ENCODE measurements at regions not wholly inside any gene's neighbourhood (a gene's known extent, or its start where the extent isn't known, plus 50 kb on each side); places are given as distances from the start of the nearest gene placed in this dataset.
"Not testable (repeated sequence)": the region's sequence is repeated elsewhere in the genome, so short reads cannot be mapped to it uniquely, and the experiment has no call there.

DNA sequence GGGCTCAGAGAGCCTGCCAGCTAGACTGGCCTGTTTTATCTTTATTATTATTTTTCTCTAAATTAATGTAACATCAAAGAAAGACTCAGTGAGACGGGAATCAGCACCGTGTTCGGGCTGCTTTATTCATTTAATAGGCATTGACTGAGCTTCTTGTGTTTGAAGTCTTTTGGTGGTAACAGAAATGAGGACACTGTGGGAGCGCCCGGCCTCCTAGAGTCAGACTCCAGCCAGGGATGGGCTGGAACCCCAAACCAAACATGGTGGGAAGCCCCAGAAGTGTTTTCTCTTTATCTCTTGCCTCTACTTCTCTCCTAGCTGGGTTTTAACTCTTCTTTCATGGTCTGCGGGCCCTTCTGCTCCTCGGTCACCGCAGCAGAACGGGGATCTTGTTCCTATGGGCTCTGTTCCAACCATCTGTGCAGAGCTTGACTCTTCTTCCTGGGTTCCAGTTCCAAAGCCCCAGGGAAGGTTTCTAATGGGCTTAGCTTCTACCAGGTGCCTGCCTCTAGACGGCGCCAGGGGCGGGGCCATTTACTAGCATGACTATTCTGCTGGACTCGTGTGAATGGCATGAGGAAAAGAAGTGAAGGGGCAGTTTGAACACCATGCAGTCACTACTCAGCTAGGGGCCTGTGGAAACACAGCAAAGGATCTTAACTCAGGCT is 123.8 kb downstream of the FGF18 start:
- DNase-seq = no peak

DNA sequence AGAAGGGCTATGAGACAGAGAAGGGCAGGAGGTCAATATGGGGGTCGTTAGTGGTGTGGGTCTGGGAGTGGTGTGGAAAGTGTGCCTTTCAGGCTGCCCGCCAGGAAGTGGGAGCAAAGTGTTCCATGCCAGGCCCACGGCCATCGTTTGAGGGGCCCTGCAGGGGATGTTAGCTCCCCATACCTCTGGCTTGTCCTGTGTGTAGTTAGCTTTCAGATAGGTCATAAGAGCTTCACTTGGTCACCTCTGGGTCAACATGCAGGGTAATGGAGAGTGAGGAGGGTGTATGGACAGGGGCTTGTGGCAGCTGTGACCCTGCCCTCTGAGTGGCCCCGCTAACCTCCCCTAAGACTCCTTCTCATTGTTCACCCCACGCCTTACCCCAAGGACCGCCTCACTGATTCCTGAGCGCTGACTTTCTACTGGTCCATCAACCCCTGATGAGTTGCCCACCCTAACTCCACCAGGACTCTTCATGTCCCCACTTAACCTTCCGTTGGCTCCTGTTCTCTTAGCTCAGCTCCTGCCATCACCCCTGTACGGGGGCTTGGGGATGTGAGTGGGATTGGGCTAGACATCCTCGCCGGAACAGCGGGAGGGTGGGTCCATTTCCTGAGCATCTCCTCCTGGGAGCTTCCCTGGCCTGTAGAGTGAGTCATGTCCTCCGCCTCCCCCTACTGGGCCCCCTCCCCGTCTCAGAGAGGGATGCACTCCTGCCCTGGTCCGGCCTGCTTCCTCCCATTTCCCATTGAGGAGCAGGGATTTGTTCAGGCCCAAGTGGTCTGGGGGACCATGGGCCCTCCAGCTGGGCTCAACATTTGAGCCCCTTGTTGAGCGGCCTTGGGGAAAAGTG is 125.7 kb downstream of the FGF18 start:
- no peak for DNase-seq

DNA sequence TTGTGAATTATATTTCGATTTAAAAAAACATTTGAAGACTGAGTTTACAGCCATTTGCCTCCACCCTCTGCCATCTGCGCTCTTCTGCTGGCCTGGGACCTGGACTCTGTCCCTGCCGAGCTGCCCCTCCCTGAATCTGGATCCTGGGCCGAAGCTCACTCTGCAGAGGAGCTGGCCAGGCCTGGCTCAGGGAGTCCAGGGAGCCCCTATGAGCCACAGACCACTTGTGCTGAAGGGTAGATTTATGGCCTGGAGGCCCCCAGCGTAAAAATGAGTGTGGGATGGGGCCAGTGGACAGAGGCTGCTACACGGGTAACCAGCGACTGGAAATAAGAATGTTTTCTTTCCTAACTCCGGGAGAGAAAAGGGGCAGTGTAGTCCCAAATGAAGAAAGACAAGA is 129.8 kb downstream of the FGF18 start:
- DNase-seq = no peak

DNA sequence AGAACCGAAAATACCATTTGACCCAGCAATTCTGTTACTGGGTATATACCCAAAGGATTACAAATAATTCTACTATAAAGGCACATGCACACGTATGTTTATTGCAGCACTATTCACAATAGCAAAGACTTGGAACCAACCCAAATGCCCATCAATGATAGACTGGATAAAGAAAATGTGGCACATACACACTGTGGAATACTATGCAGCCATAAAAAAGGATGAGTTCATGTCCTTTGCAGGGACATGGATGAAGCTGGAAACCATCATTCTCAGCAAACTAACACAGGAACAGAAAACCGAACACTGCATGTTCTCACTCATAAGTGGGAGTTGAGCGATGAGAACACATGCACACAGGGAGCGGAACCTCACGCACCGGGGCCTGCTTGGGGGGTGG is 134.4 kb downstream of the FGF18 start:
- DNase-seq = not testable (repeated sequence)

DNA sequence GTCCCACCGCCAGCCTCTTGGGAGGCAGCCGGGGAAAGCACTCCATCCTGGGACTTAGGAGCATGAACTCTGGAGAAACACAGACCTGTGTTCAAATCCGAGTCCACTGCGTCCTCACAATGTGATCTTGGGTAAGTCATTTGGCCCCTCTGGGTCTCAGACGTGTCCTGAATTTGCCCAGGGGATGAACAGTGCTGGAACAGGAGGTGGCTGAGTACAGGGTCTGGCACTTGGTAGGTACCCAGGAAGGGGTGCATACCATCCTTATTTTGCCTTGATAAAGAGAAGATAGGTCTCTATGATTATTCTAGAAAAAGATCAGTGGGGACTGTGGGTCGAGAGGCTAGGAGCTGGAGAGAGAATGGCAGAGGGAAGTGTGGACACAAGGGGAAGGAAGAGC is 135.7 kb downstream of the FGF18 start:
- DNase-seq = no peak

DNA sequence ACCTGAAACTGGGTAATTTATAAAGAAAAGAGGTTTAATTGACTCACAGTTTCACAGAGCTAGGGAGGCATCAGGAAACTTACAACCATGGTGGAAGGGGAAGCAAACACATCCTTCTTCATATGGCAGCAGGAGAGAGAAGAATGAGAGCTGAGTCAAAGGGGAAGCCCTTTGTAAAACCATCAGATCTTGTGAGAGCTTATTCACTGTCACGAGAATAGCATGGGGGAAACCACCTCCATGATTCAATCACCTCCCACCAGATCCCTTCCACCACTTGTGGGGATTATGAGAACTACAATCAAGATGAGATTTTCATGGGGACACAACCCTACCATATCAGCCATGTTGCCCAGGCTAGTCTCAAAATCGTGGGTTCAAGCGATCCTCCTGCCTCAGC is 143.4 kb downstream of the FGF18 start:
- no peak for DNase-seq

DNA sequence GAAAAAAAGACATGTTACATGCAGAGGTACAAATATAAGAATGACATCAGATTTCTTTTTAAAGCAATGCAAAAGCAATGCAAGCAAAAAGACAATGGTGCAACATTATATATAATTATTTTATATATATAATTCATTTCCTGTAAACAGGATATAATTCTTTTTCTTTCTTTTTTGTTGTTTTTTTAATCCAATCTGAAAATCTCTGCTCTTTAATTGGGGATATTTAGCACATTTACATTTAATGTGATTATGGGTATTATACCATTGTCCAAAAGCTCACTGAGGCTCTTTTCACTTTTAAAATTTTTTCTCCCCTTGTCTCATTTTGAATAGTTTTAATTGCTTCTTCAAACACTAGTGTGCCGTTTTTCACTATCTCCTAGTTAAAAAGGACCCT is 148.9 kb downstream of the FGF18 start:
- no peak for DNase-seq

DNA sequence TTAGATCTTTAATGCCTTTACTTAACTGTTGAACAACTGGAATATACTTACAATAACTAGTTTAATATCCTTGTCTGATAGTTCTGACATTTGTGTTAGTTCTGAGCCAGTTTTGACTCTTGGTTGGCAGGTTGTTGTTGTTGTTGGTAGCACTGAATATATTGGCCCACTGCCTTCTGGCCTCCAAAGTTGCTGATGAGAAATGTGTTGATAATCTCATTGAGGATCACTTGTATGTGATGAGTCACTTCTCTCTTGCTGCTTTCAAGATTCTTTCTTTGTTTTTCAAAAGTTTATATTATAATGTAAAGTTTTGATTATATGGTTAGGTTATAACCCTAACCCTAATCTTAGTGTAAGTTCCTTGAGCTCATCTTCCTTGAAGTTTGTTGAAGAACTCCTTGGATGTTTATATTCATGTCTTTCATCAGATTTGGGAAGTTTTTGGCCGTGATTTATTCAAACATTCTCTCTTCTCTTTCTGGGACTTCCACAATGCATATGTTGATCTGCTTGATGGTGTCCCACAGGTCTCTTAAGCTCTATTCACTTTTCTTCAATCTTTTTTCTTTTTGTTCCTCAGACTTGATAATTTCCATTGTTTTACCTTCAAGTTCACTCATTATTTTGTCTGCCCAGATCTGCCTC is 149.7 kb downstream of the FGF18 start:
- DNase-seq = no peak

DNA sequence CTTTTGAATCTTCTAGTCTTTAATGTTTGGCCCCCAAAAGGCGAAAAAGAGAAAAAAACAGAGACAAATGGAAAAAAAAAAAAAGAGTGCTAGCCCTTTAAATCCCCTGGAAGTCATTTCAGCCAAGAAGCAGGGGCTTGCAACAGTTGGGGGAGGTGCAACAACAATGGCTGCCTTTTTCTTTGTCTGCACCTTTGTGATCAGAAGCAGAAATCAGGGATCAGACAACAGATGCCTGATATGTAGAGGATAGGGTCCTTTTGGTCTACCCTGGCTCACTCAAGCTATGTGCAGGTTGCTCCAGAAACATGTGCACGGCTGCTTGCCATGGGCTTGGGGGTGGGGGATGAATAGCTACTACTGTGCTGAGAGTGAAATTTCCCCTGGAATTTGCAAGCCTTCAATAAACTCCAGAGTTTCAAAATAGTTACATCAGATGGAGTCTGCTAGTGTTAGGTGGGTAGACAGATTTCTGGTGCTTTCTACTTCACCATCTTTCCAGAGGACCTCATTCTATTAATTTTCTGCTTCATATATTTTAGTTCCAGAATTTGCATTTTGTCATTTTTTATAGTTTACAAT is 150.9 kb downstream of the FGF18 start:
- no peak for DNase-seq

DNA sequence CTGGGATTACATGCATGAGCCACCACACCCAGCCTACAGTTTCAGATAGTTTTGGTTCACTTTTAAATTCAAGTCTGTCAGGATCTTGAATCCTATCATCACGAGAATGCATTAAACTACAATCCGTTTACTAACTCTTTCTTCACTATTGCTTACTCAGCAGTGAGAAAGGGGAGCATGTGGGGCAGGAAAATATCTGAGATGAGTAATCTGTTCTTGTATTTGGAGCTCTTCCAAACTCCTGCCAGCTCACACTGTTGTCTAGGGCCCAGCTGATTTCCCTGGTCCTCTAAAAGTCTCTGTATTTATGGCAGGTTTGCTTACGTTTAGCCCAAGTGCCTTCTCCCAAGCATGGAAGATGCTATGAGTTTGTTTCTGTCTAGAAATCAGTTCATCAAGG is 152.2 kb downstream of the FGF18 start:
- DNase-seq = no peak

DNA sequence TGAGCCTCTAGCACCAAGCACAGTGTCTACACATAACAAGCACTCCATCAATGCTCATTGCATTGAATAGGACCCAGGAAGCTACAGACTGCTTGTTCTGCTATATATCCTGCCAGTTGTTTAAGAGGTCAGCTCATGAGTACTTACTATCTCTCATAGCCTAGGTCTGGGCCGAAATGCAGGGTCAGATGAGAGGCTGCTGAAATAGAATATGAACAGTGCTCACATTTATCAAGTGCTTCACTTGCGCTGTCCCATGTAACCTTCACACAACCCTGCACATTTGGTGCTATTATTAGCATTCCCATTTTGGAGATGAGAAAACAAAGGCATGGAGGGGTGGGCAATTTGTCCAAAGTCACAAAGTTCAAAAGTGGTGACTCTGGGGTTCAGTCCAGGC is 153.6 kb downstream of the FGF18 start:
- DNase-seq = no peak

DNA sequence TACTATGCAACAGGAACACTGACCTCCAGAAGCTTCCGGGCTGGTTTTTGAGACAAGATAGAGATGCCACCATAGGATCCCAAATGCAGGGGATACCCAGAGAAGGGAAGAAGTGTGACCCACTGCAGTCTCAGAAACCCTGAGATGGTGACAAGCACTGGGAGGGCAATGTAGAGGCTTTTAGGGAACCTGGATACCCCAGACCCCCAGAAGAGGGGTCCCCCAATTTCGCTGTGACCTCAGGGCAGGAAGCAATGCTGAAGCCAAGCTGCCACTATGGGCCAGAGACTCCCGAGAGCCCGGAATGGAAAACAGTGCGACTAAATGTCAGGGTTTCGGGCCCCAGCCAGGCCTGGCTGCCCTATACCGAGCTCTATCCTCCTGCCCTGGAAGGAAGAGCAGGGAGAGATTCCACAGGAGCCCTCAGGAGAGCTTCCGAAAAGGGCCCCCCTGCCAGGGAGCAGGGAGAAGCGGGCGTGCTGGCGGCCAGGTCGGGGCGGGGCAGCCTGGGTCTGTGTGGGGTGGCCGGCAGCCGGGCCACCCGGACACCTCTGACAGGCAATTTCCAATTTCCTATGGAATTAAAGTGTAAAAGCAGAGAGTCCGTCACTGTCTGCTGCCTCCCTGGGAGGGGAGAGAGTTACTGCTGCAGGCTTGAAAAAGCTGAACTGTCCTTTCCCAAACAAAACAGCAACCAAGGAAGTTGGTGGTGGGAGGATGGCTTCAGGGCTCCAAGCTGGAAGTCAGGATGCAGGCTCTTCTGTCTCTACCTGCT is 154.2 kb downstream of the FGF18 start:
- no peak for DNase-seq

DNA sequence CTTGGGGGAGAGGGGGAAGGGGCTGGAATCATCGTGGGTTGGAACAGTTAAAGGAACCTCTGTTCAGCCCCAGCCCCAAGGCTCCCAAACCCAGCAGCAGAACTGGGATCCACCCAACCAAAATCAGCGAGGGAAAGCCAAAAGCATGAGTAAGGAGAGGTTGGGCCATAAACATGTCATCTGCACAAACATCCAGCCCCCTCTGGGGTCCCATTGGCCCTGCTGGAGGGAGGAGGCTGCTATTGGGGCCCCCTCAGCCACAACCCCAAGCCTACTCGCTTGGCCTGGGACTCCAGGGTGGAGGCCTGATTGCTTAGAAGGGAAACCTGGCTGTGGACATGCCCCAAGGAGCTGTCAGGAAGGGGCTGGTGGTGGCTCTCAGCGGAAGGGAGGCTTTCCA is 154.9 kb downstream of the FGF18 start:
- no peak for DNase-seq

DNA sequence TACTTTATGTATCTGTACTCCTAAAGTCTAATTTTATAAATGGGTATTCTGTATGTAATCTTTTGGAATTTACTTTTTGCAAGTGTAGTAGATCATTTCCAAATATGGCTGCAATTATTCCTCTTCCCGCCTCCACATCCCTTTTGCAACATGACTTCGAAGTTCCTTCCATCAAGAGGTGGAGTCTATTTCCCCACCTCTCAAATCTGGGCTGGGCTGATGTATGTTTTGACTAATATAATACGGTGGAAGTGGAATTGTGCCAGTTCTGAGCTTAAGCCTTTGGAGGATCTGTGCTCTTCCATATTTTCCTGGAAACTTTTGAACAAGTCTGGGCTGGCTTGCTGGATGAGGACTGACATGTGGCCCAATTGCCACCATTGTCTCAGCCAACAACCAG is 155.9 kb downstream of the FGF18 start:
- DNase-seq = no peak

DNA sequence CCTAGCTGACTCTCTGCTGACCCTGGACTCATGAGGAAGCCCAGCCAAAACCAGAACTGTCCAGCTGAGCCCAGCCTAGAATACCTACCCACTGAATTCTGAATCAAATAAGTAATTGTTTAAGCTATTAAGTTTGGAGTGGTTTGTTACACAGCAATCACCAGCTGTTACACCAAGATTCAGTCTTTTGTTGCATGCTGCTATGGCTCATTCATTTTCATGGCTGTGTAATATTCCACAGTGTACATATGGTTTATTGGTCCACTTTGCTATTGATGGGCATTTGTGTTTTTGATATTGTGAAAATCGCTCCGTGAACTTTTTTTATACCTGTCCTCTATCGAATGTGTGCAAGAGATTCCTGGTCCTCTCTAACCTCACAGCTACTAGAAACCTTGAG is 156.4 kb downstream of the FGF18 start:
- DNase-seq = no peak

DNA sequence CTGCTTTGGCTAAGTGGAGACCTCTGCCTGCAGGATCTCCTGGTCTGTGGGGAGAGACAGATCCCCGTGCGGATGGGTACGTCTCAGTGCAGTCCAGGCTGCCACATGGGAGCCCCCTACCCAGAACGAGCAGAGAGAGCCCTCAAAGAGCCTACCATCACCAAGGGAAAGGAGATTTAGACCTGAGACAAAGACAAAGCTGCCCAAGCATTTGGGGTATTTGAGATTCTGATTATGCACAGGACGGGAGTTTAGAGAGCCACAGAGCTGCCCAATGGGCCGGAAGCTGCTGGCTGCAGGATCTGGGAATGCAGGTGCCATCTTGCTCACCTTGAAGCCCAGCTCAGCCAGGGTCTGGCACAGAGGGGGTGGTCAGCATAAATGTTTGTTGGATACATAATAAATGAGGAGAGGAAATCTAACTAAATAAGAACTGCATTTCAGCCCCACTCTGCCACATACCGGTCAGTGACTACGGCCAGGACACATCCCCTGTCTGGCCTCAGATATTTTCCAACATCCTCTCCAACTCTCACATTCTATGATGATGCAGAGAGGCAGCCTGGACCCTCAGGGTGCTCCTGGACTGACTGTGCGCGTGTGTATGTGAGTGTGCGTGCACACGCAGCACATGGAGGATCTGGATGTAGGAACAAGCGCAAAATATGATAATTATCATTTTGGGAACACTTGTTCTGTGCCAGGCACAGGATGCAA is 157.8 kb downstream of the FGF18 start:
- DNase-seq = no peak

DNA sequence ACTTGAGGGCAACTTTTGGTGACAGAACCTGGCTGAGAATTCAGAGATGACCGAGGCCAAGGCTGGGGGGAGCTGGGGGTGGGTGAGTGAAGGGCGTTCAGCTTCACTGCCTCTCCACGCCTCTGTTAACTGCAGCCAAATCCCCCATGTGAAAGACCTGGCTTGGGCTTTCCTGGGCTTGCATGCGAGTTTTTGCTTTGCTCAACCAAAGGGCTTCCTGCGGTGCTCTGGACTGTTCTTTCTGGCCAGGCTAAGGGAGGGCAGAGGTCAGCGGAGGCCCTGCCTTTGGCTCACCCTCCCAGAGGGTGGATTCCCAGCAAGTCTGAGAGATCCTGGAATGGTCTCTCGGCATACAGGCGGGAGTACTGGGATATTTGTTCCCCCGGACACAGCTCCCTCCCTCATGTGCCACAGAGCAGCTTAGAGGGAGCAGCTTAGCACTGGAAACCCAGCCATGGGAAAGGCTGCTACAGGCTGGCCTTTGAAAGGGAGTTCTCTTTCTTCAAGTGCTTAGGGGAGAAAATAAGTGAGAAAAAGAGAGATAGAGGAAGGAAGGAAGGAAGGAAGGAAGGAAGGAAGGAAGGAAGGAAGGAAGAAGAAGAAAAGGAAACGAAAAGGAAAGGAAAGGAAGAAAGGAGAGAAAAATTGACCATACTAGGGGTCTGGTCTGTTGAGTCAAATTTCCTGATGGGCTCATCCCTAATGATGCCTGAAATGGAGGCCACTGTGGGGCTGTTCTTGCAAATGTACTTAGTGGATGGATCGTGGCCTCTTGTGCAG is 158.8 kb downstream of the FGF18 start:
- no peak for DNase-seq

DNA sequence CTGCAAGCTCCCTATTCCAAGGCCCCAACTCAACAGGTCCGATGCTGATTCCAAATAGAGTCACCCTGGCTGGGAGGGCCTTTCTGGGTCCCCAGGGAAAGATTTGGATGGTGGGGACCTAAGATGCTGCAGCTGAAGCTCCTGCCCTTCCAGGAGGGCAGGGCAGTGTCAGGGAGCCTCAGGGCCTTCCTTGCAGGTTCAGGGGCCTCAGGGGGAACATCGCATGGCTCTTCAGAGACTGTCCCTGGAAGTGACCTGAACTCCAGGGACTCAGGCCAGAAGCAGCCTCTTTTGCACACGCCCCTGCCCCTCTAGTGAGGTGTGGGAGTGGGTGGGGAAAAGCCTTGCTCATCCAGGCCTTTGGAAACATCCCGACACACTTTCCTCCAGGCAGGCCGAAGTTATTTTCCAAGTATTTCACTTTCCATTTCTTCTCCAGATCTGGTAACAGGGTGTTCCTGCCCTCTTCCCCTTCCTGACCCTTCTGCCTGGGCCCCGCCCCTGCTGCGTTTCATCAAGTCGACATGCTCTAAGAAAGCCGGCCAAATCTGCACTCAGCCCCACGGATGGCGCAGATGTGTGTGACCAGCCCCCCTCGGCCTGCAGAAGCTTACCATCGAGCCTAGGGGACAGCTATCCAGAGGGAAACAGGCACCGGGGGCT is 159.5 kb downstream of the FGF18 start:
- no peak for DNase-seq

DNA sequence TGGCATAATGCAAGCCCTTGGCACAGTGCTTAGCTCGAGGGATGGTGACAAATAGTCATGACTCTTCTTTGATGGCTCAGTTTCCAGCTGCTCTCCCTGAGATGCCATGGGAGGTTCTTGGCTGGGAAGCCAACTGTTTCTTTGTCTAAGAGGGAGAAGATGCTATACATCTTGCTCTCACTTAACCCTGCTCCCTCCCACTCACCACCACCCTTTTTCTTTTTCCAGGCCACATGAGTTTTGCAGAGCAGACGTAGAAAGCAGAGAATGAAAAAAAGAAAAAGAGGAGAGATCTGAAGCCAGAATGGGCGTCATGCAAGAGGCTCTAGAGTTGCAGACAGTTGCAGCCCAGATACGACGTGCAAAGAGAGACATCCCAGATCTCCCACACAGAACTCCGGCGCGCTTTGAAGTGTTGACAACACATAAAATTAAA is 160.5 kb downstream of the FGF18 start:
- no peak for DNase-seq

DNA sequence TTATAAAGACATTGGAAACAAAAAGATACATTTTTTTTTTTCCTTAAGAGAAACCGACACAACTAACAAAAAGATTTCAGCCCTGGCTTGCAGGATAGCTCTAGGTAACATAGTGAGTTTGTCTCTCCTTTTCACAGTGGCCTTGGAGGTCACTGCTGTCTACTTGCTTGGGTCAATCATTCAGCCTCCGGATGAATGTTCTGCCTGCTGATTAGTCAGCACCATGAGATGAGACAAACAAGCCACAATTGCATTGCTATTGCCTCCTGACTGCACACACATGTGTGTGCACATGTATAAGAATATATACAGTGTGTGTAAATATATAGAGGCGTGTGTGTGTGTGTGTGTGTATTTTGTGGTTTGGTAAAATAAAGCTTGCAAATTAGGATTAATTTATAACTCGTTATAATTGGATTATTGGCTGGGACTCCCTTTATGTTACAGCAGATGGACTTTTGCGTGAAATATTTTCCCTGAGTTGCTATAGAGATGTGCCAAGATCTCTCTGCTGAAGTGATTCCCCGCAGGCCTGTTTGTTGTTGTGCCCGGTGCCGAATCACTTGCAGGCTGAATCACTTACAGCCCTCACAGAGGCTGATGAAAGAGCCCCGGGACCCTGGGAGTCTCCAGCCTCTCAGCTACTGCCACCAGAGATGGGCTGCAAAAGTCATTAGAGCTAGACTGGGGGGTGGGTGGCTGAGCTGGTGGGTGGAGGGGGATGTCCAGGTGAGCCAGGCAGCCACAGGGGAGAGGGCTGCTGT is 161.2 kb downstream of the FGF18 start:
- DNase-seq = no peak
